ENCODE measurements at regions not wholly inside any gene's neighbourhood (a gene's known extent, or its start where the extent isn't known, plus 50 kb on each side); places are given as distances from the start of the nearest gene placed in this dataset.
"Not testable (repeated sequence)": the region's sequence is repeated elsewhere in the genome, so short reads cannot be mapped to it uniquely, and the experiment has no call there.

DNA sequence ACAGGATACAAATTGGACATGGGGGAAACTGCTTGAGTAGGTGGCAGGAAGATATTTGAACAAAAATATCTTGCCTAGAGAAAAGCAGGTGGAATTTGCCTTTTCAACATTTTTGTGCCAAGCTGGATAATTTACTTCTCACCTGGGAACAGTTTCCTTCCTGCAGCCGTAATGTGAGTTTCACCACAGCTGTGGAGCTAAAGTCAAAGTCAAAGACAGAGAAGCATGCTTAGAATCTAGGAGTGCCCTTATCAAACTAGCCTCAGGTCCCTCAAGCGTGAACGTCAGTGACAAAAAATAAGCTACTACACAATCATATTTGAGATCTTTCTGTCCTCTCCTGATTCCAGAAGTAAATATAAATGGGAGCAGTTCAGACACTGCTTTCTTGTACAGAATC lies 588.9 kb downstream of the MAT2B start:
- no peak for DNase-seq

- DNase-seq, result no peak
Measured at GRCh38 chr5:164097749-164098148, 592.3 kb downstream of the MAT2B start.

GRCh38 chr5:164098531-164098930 lies 593.1 kb downstream of the MAT2B start:
- no peak for DNase-seq

- DNase-seq, result no peak
Measured at GRCh38 chr5:164098979-164099378, 593.6 kb downstream of the MAT2B start.

DNA sequence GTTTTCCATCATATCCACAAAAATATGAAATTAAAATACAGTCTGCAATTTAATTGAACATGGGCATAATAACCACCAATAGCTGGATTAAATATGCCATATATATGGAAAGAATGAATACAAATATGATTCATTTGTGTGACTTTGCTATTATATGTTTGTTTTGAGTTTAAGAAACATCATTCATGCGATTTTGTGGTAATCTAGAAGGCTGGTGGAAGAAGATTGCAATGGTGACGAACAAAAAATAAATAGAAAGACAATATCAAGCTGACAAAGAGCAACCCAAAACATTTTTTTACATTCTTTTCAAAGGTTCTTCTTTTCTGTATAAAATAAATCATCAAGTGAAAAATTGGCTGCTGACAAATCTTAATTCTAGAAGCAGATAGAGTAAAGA lies 610.0 kb downstream of the MAT2B start:
- no peak for DNase-seq

GRCh38 chr5:164119806-164120447 lies 614.5 kb downstream of the MAT2B start:
- no peak for DNase-seq

- DNase-seq, result no peak
Measured at GRCh38 chr5:164127527-164127926, 622.1 kb downstream of the MAT2B start.

DNA sequence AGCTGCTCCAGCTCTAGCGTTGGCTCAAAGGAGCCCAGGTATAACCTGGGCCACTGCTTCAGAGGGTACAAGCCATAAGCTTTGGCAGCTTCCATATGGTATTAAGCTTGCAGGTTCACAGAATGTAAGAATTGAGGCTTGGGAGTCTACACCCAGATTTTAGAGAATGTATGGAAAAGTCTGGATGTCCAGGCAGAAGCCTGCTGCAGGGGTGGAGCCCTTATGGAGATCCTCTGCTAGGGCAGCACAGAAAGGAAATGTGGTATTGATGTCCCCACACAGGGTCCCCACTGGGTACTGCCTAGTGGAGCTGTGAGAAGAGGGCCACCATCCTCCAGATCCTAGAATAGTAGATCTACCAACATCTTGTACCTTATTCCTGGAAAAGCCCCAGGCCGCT lies 626.9 kb downstream of the MAT2B start:
- no peak for DNase-seq

DNA sequence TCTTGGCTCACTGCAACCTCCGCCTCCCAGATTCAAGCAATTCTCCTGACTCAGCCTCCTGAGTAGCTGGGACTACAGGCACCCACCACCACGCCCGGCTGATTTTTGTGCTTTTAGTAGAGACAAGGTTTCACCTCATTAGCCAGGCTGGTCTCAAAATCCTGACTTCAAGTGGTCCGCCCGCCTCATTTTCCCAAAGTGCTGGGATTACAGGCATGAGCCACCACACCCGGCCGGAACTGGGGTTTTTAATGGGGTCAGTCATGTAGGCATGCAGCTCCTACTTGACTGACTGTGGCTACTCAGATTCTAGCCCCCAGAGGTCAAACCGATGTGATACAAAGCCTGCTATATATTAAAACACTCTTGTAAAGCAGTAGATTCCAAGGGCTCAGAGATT lies 631.7 kb downstream of the MAT2B start:
- DNase-seq, result no peak

GRCh38 chr5:164139423-164139822 lies 634.0 kb downstream of the MAT2B start:
- DNase-seq, result no peak

GRCh38 chr5:164145458-164145857 lies 640.0 kb downstream of the MAT2B start:
- no peak for DNase-seq

GRCh38 chr5:164146223-164146622 lies 640.8 kb downstream of the MAT2B start:
- no peak for DNase-seq

DNA sequence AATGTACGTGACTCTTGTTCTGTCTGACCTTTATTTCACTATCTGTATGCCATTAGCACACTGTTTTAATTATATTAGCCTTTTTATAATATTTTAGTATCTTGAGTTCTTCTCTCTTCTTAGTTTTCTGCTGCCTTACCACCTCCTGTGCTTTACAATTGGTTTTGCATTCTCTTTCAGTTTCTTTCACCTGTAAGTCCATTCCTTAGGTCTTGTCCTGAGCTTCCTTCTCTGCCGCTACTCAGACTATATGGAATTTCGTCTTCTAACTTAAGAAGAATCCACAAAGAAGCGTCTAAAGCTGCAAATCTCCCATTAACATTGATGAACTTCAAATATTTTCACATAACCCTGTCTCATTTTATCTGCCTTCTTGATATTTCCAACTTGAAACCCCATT lies 642.9 kb downstream of the MAT2B start:
- no peak for DNase-seq

- not testable (repeated sequence) for DNase-seq
Measured at GRCh38 chr5:164152539-164152938, 647.1 kb downstream of the MAT2B start.

GRCh38 chr5:164153469-164154172 lies 648.2 kb downstream of the MAT2B start:
- no peak for DNase-seq

GRCh38 chr5:164170814-164171213 lies 665.4 kb downstream of the MAT2B start:
- DNase-seq, result no peak

DNA sequence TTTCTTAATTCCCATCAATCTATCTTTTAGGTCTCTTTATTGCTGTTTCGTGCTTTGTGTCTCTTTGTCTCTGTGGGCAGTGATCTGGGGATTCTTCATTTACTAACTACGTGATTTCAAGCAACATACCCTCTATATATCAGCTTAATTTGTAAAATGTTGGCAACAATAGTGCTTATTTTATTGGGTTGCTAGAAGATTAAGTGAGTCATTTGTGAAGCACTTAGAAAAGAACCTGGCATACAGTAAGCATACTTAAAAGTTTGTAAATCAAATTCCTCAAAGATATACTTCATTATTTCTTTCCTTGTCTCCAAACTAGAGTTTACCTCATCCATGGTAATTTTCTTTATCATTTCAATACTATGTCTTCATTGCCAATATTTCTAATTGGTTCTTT lies 669.7 kb downstream of the MAT2B start:
- no peak for DNase-seq

DNA sequence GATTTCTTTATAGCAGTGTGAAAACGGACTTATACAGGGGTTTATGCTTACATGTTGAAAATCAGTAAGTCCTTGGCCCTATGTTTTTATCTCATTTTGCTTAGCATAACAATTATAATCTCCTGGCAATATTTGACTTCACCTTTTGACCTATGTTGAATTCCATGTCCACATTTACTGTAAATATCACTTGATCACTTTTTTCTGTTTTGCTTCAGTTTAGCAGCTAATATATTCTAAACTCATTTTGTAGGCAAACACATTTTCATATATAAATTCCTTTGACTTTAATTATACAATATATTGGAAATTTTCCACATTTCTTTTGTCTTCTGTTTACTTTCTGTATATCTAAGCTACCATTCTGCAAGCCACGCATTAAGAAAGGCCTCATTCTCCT lies 674.0 kb downstream of the MAT2B start:
- no peak for DNase-seq

DNA sequence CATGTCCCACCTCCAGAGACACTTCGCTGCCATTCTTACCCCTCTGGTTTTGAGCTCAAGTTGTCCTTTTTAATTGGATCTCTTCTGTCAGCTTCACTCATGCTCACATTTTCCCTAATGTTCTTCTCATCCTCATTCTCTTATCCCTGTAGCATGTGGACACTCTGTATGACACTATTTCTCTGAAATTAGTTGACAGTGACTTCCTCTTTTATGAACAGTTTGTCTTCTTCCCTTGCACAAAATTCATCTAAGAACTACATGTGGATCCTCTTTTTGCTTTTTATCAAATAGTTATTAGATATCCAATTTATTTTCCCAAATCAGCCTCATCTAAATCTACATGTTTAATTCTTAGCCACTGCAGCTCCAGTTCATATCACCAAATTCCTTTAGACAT lies 676.2 kb downstream of the MAT2B start:
- no peak for DNase-seq

DNA sequence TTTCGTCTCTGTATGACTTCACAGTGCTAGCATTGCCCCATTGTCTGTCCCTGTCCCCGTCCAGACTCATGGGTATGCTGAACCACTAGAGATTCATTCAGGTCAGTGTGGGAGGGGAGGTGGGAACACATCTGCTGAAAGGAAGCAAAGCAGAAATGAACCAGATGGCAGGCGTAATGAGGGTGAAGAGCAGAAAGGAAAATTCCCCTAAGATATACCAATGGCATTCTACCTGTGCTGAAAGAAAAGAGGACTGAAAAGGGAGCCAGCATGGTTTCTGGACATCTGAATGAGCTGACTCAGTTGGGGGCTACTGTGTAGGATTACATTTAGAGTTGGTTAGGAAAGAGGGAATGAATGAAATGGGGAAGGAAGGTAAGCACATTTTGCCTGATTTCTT lies 678.7 kb downstream of the MAT2B start:
- DNase-seq, result no peak

DNA sequence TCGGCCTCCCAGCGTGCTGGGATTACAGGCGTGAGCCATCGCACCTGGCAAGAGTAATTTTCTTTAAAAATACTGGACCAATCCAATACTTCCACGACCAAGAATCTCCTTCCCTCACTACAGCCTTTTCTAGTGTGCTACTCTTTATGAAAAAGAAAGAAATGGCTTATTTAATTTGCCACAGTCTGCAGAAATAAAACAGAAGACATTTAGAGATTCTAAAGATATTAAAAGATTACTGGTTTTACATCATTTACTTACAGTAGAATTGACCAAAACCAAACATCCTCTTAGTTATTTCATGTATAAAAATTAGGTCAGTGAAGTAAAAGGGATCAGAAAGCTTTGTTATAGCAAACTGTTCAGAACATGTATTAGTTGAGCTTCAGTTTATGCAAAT lies 679.6 kb downstream of the MAT2B start:
- DNase-seq, result no peak

GRCh38 chr5:164186550-164186949 lies 681.1 kb downstream of the MAT2B start:
- no peak for DNase-seq

GRCh38 chr5:164187785-164188184 lies 682.4 kb downstream of the MAT2B start:
- no peak for DNase-seq

Data from amygdala (tissue), 56 donors.